GM21526 (cell line): ENCODE measurements at regions not wholly inside any gene's neighbourhood (a gene's known extent, or its start where the extent isn't known, plus 50 kb on each side); places are given as distances from the start of the nearest gene placed in this dataset.

Experiments used
- ATAC-seq: cut with Tn5 transposase; IDR thresholded peaks from one replicate; pipeline ENCODE4 v1.9.1; 2021; ENCODE audit warnings: moderate library complexity; ENCODE audit not compliant: unreplicated experiment, low FRiP score

DNA sequence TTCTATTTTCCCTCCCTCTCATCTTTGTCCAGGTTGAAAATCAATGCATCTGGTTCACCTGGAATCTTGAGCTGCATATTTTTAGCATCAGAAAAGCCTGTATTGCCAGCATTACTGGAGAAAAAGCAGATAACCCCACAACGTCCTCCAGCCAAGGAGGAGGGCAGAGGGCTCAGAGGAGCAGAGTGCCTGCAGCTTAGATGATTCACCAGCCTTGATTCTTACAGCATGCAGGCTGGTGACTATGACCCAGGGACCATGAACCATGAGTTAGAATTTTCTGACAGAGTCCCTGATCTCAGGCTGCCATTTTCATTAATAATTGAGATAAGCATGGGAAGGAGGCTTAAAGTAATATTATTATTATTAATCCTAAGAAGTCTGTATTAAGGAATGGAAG, 278.2 kb downstream of the BRINP1 start:
- no peak for ATAC-seq

DNA sequence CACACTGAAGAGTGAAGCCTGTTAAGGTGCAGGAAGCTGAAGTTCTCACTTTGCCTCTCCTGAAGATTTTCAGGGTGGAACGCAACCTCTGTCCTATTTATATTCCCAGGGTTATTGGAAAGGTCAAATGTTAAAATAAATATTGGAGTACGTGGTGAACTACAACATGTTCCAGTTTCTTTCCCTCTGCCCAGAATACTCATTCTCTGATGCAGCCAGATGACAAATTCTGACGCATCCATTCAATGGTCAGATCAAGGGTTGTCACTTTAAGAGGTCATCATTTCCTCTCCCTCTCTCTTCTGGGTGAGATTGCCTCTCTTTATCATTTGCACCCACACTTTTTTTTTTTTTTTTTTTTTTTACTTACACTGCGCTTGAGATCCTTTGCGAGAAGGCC, 277.1 kb downstream of the BRINP1 start:
- no peak for ATAC-seq

DNA sequence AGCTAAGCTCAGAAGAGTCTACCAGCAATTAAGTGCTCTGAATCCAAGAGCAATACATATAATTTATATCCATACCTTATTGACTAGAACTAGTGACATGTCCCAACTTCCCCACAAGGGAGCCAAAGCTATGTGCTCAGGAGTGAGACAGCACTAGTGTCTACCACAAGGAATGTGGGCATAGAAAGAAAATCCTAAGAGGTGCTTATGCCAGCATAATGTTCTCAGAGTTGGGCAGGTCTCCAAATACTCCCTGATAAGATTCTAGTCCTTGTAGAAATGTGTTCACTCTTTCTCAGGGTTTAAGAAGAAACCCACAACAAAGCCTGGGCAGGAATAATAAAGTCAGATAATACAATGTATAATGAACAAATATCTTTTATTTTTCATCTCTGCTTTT, 275.1 kb downstream of the BRINP1 start:
- no peak for ATAC-seq

DNA sequence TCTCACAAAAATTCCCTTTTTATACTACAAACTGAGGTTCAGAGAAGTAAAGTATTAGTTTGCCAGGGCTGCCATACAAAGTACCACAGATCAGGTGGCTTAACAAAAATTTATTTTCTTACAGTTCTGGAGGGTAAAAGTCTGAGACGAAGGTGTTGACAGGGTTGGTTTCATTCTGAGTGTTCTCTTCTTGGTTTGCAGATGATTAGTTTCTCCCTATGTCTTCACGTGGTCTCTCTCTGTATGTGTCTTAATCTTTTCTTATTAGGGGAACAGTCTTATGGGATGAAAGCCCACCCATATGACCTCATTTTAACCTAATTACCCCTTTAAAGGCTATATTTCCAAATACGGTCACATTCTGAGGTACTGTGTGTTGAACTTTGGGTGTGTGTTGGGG, 274.2 kb downstream of the BRINP1 start:
- ATAC-seq, result no peak

DNA sequence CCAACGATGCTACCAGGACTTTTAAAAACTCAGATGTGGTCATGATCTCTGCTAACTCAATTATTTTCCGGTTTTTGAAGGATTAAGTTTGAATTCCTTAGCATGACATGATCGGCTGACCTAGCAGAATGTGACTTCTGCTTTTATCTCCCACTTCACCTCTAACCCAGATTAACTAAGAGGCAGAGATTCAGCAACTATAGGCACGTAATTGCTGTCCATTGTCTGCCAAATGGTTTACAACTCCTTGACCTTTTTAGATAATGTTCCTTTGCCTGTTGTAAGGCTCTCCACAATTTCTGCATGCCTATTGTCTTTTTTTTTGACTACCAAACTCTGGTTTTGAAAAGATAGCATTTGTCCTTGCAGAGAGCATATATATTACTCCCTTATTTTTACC, 268.2 kb downstream of the BRINP1 start:
- no peak for ATAC-seq

DNA sequence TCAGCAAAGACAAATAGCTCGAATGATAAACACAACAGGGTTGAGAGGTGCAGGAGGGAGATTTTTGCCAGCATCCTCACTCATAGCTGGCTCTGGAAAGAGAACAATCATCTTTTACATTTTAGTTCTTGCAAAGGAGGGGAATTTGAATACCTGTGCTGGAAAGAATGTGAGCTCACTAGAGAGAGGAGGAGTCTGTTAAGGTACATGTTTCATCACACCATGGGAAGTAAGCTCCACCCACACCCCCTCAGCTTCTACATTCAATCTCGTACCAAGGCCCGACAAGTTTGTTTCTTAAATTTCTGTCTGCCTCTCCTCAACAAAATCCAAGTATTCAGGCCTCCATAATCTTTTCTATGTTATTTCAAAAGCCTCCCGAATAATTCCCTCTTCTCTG, 254.6 kb downstream of the BRINP1 start:
- no peak for ATAC-seq
